ENCODE measurements at regions not wholly inside any gene's neighbourhood (a gene's known extent, or its start where the extent isn't known, plus 50 kb on each side); places are given as distances from the start of the nearest gene placed in this dataset.

GRCh38 chr13:90553159-90553558 lies 794.3 kb upstream of the MIR17HG start:
- Histone ChIP-seq H3K4me1 (ENCODE audit: control insufficient read depth in 2 of 2, insufficient read depth in 2 of 2, low read length in 2 of 2) (no peaks in the 10 kb centered on the region), H3K4me3 (ENCODE audit: low read length in 2 of 2) (no peak overlapping the region), H3K36me3 (ENCODE audit: control insufficient read depth in 2 of 2, insufficient read depth in 2 of 2, low read length in 1 of 2) (no peaks in the 10 kb centered on the region), H3K27ac (ENCODE audit: low read depth in 1 of 2, low read length in 1 of 2) (no peak overlapping the region), H3K9me3 (ENCODE audit: control insufficient read depth in 2 of 2, insufficient read depth in 1 of 2, low read length in 1 of 2) (no peaks in the 10 kb centered on the region), H3K27me3 (ENCODE audit: control insufficient read depth in 2 of 2, insufficient read depth in 1 of 2, low read length in 1 of 2) (no peaks in the 10 kb centered on the region)
- DNase-seq (ENCODE audit: low read depth in 6 of 9, low spot score in 9 of 9): no peak
- 92% methylated on average over 3 of the region's 3 CpGs for WGBS

DNA sequence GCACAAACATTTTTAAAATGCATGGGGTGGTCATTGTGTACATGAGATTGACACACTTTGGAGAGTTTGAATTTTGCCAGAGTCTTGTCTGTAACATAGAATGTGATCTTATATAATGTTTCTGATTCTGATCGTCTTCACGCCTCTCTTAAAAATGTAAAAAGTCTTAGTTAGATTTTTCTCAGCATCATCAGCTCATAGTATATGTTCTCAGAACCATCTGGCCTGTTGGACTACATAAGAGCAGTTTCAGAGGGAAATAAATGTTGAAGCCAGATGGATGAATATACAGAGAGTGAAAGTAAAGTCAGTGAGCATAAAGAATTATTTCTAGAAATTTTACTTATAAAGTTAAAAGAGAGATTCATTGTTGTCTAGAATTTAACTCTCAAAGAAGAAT lies 789.9 kb upstream of the MIR17HG start:
- WGBS: 98% methylated on average over 2 of the region's 2 CpGs
- Histone ChIP-seq H3K27ac (ENCODE audit: low read depth in 1 of 2, low read length in 1 of 2) (no peak overlapping the region), H3K4me3 (ENCODE audit: low read length in 2 of 2) (no peak overlapping the region)

GRCh38 chr13:90562443-90562842 lies 785.0 kb upstream of the MIR17HG start:
- peaks cover 0 to 8% of the 10 kb centered on the region in 2 donors for H3K9me3 ChIP-seq (ENCODE audit: control insufficient read depth in 2 of 2, insufficient read depth in 1 of 2, low read length in 1 of 2)
- 91% methylated on average over 1 of the region's 1 CpG for WGBS
- no peak overlapping the region for H3K27ac ChIP-seq (ENCODE audit: low read depth in 1 of 2, low read length in 1 of 2)
- no peak for DNase-seq (ENCODE audit: low read depth in 6 of 9, low spot score in 9 of 9)
- no peaks in the 10 kb centered on the region for H3K4me1 ChIP-seq (ENCODE audit: control insufficient read depth in 2 of 2, insufficient read depth in 2 of 2, low read length in 2 of 2)
- no peaks in the 10 kb centered on the region for H3K36me3 ChIP-seq (ENCODE audit: control insufficient read depth in 2 of 2, insufficient read depth in 2 of 2, low read length in 1 of 2)
- no peak overlapping the region for H3K4me3 ChIP-seq (ENCODE audit: low read length in 2 of 2)
- no peaks in the 10 kb centered on the region for H3K27me3 ChIP-seq (ENCODE audit: control insufficient read depth in 2 of 2, insufficient read depth in 1 of 2, low read length in 1 of 2)

More for the DNA sequence above, 789.9 kb upstream of the MIR17HG start:
- Histone ChIP-seq H3K4me1 (ENCODE audit: control insufficient read depth in 2 of 2, insufficient read depth in 2 of 2, low read length in 2 of 2) (no peaks in the 10 kb centered on the region), H3K27me3 (ENCODE audit: control insufficient read depth in 2 of 2, insufficient read depth in 1 of 2, low read length in 1 of 2) (no peaks in the 10 kb centered on the region), H3K36me3 (ENCODE audit: control insufficient read depth in 2 of 2, insufficient read depth in 2 of 2, low read length in 1 of 2) (no peaks in the 10 kb centered on the region), H3K9me3 (ENCODE audit: control insufficient read depth in 2 of 2, insufficient read depth in 1 of 2, low read length in 1 of 2) (peaks cover 0 to 3% of the 10 kb centered on the region in 2 donors)
- DNase-seq (ENCODE audit: low read depth in 6 of 9, low spot score in 9 of 9): no peak

DNA sequence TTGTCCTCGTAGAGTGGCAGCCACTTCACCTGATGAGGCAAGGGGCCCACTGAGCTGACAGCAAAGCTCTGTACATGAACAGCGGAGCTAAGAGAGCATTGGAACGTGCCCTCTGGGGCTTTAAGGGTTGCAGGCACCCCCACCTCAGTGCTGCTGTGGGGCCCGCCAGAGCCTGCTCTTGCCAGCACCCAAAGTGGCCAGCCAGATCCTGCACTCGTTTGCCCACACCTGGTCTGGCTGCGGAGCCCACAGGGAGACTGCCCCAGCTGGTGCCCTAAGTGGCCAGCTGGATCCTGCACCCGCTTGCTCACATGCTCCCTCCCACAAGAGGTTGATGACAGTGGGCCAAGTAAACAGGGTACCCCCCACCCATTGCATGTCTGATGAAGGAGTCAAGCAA lies 783.4 kb upstream of the MIR17HG start:
- WGBS: 91% methylated on average over 7 of the region's 7 CpGs
- DNase-seq (ENCODE audit: low read depth in 6 of 9, low spot score in 9 of 9): no peak
- H3K4me3 ChIP-seq (ENCODE audit: low read length in 2 of 2): no peak overlapping the region

GRCh38 chr13:90564566-90564965 lies 782.9 kb upstream of the MIR17HG start:
- no peaks in the 10 kb centered on the region for H3K27me3 ChIP-seq (ENCODE audit: control insufficient read depth in 2 of 2, insufficient read depth in 1 of 2, low read length in 1 of 2)
- 86% methylated on average over 1 of the region's 1 CpG for WGBS

More for the DNA sequence above, 783.4 kb upstream of the MIR17HG start:
- Histone ChIP-seq H3K4me1 (ENCODE audit: control insufficient read depth in 2 of 2, insufficient read depth in 2 of 2, low read length in 2 of 2) (no peaks in the 10 kb centered on the region), H3K36me3 (ENCODE audit: control insufficient read depth in 2 of 2, insufficient read depth in 2 of 2, low read length in 1 of 2) (no peaks in the 10 kb centered on the region), H3K9me3 (ENCODE audit: control insufficient read depth in 2 of 2, insufficient read depth in 1 of 2, low read length in 1 of 2) (peaks cover 0 to 8% of the 10 kb centered on the region in 2 donors), H3K27ac (ENCODE audit: low read depth in 1 of 2, low read length in 1 of 2) (no peak overlapping the region), H3K27me3 (ENCODE audit: control insufficient read depth in 2 of 2, insufficient read depth in 1 of 2, low read length in 1 of 2) (no peaks in the 10 kb centered on the region)

DNA sequence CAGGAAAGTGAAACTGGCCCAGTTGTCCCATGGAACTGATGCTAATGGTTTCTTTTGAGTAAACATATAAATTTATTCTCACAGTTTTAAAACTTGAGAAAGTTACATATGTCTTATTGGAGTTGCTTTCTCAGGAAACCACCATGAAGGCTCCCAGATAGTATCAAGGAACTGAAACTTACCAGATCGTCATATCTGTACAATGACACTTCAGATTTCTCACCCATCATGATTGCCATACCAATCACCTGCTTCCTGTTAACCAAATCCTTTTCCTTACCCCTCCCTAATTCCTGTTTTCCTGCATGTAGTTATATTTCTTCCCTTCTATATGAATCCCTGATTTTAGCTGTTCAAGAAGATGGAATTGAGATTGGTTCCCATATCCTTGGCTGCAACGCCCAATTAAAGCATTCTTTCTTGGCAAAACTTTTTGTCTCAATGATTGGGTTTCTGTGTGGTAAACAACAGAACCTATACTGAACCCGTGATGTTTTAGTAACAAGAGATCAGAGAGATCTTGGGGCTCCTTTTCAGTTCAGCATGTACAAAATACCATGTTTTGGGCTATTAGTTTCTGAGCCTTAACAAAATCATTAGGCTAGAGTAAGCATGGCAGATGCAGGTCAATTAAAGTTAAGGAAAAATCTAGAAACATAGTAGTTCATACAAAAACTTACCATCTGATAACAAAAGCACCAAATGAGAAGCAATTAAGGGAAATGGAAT lies 781.3 kb upstream of the MIR17HG start:
- Histone ChIP-seq H3K27me3 (ENCODE audit: control insufficient read depth in 2 of 2, insufficient read depth in 1 of 2, low read length in 1 of 2) (no peaks in the 10 kb centered on the region), H3K27ac (ENCODE audit: low read depth in 1 of 2, low read length in 1 of 2) (no peak overlapping the region), H3K4me3 (ENCODE audit: low read length in 2 of 2) (no peak overlapping the region), H3K9me3 (ENCODE audit: control insufficient read depth in 2 of 2, insufficient read depth in 1 of 2, low read length in 1 of 2) (peaks cover 0 to 4% of the 10 kb centered on the region in 2 donors), H3K4me1 (ENCODE audit: control insufficient read depth in 2 of 2, insufficient read depth in 2 of 2, low read length in 2 of 2) (no peaks in the 10 kb centered on the region), H3K36me3 (ENCODE audit: control insufficient read depth in 2 of 2, insufficient read depth in 2 of 2, low read length in 1 of 2) (no peaks in the 10 kb centered on the region)
- WGBS: 64% methylated on average over 3 of the region's 3 CpGs
- DNase-seq (ENCODE audit: low read depth in 6 of 9, low spot score in 9 of 9): no peak

More at GRCh38 chr13:90564566-90564965, 782.9 kb upstream of the MIR17HG start:
- H3K36me3 ChIP-seq (ENCODE audit: control insufficient read depth in 2 of 2, insufficient read depth in 2 of 2, low read length in 1 of 2): no peaks in the 10 kb centered on the region
- H3K9me3 ChIP-seq (ENCODE audit: control insufficient read depth in 2 of 2, insufficient read depth in 1 of 2, low read length in 1 of 2): peaks cover 0 to 5% of the 10 kb centered on the region in 2 donors
- H3K4me1 ChIP-seq (ENCODE audit: control insufficient read depth in 2 of 2, insufficient read depth in 2 of 2, low read length in 2 of 2): no peaks in the 10 kb centered on the region
- no peak overlapping the region for H3K27ac ChIP-seq (ENCODE audit: low read depth in 1 of 2, low read length in 1 of 2)
- DNase-seq (ENCODE audit: low read depth in 6 of 9, low spot score in 9 of 9): no peak
- H3K4me3 ChIP-seq (ENCODE audit: low read length in 2 of 2): no peak overlapping the region

- Histone ChIP-seq H3K27ac (ENCODE audit: low read depth in 1 of 2, low read length in 1 of 2) (no peak overlapping the region), H3K4me1 (ENCODE audit: control insufficient read depth in 2 of 2, insufficient read depth in 2 of 2, low read length in 2 of 2) (no peaks in the 10 kb centered on the region), H3K27me3 (ENCODE audit: control insufficient read depth in 2 of 2, insufficient read depth in 1 of 2, low read length in 1 of 2) (no peaks in the 10 kb centered on the region), H3K36me3 (ENCODE audit: control insufficient read depth in 2 of 2, insufficient read depth in 2 of 2, low read length in 1 of 2) (no peaks in the 10 kb centered on the region), H3K4me3 (ENCODE audit: low read length in 2 of 2) (no peak overlapping the region), H3K9me3 (ENCODE audit: control insufficient read depth in 2 of 2, insufficient read depth in 1 of 2, low read length in 1 of 2) (peaks cover 0 to 4% of the 10 kb centered on the region in 2 donors)
- no peak for DNase-seq (ENCODE audit: low read depth in 6 of 9, low spot score in 9 of 9)
These were observed 779.3 kb upstream of the MIR17HG start for GRCh38 chr13:90568165-90568564.

- no peaks in the 10 kb centered on the region for H3K27me3 ChIP-seq (ENCODE audit: control insufficient read depth in 2 of 2, insufficient read depth in 1 of 2, low read length in 1 of 2)
- no peak overlapping the region for H3K4me3 ChIP-seq (ENCODE audit: low read length in 2 of 2)
- 97% methylated on average over 5 of the region's 5 CpGs for WGBS
- DNase-seq (ENCODE audit: low read depth in 6 of 9, low spot score in 9 of 9): no peak
- H3K27ac ChIP-seq (ENCODE audit: low read depth in 1 of 2, low read length in 1 of 2): no peak overlapping the region
- peaks cover 0 to 5% of the 10 kb centered on the region in 2 donors for H3K9me3 ChIP-seq (ENCODE audit: control insufficient read depth in 2 of 2, insufficient read depth in 1 of 2, low read length in 1 of 2)
- H3K4me1 ChIP-seq (ENCODE audit: control insufficient read depth in 2 of 2, insufficient read depth in 2 of 2, low read length in 2 of 2): no peaks in the 10 kb centered on the region
- no peaks in the 10 kb centered on the region for H3K36me3 ChIP-seq (ENCODE audit: control insufficient read depth in 2 of 2, insufficient read depth in 2 of 2, low read length in 1 of 2)
These were observed 771.4 kb upstream of the MIR17HG start for GRCh38 chr13:90576067-90576466.

- H3K4me1 ChIP-seq (ENCODE audit: control insufficient read depth in 2 of 2, insufficient read depth in 2 of 2, low read length in 2 of 2): no peaks in the 10 kb centered on the region
- DNase-seq (ENCODE audit: low read depth in 6 of 9, low spot score in 9 of 9): no peak
- no peaks in the 10 kb centered on the region for H3K27me3 ChIP-seq (ENCODE audit: control insufficient read depth in 2 of 2, insufficient read depth in 1 of 2, low read length in 1 of 2)
- WGBS: 17% methylated on average over 2 of the region's 2 CpGs
- H3K9me3 ChIP-seq (ENCODE audit: control insufficient read depth in 2 of 2, insufficient read depth in 1 of 2, low read length in 1 of 2): peaks cover 0 to 5% of the 10 kb centered on the region in 2 donors
- H3K36me3 ChIP-seq (ENCODE audit: control insufficient read depth in 2 of 2, insufficient read depth in 2 of 2, low read length in 1 of 2): no peaks in the 10 kb centered on the region
- no peak overlapping the region for H3K4me3 ChIP-seq (ENCODE audit: low read length in 2 of 2)
- H3K27ac ChIP-seq (ENCODE audit: low read depth in 1 of 2, low read length in 1 of 2): no peak overlapping the region
These were observed 769.8 kb upstream of the MIR17HG start for GRCh38 chr13:90577726-90578125.

Data from thymus (tissue), 11 donors.